Endothelial cell of umbilical vein (primary cell): ENCODE measurements at regions not wholly inside any gene's neighbourhood (a gene's known extent, or its start where the extent isn't known, plus 50 kb on each side); places are given as distances from the start of the nearest gene placed in this dataset.

Experiments
- CTCF ChIP-seq, 2 donors: IDR thresholded peaks; 1 replicate in 1 of 2; 2 replicates in 1 of 2; pipeline ENCODE4 v1.5.1; 2011; ENCODE audit warnings: low read length in 2 of 2, mild to moderate bottlenecking in 2 of 2, moderate library complexity in 2 of 2, control low read depth in 1 of 2, inconsistent platforms in 1 of 2, low read depth in 1 of 2; ENCODE audit not compliant: insufficient read depth in 1 of 2; ENCODE audit errors: extremely low read depth in 1 of 2
- EZH2 ChIP-seq: IDR thresholded peaks from 2 replicates; pipeline ENCODE4 v1.6.1; 2012; ENCODE audit warnings: borderline replicate concordance, low read depth, mild to moderate bottlenecking, moderate library complexity, low read length, inconsistent platforms; ENCODE audit not compliant: severe bottlenecking
- MAX ChIP-seq: IDR thresholded peaks from 2 replicates; pipeline ENCODE4 v1.6.1; 2011; ENCODE audit not compliant: insufficient read depth, insufficient read length
- POLR2AphosphoS5 ChIP-seq: IDR thresholded peaks from 2 replicates; pipeline ENCODE4 v1.6.1; 2012; ENCODE audit warnings: low read depth, mild to moderate bottlenecking, control low read depth, low read length, moderate library complexity; ENCODE audit not compliant: insufficient read depth

- TF ChIP-seq CTCF (IDR thresholded peaks at IDR 0.05; ENCODE audit: extremely low read depth in 1 of 2, insufficient read depth in 1 of 2, low read depth in 1 of 2, low read length in 2 of 2) (no peak), MAX (no peak), EZH2 (no peak), POLR2AphosphoS5 (no peak)
Measured at GRCh38 chr19:29326849-29327840, 114.2 kb upstream of the UQCRFS1 start.
